Naive thymus-derived CD4-positive, alpha-beta T cell (primary cell): ENCODE measurements at regions not wholly inside any gene's neighbourhood (a gene's known extent, or its start where the extent isn't known, plus 50 kb on each side); places are given as distances from the start of the nearest gene placed in this dataset.

Experiments used
- ATAC-seq: fragments of 150-1000 bp; cut with Tn5 transposase; 2 replicates; pipeline ENCODE4 v1.10.0; 2021; ENCODE audit warnings: mild to moderate bottlenecking, moderate library complexity
- CTCF ChIA-PET: fragments of 350-600 bp; sonication (Branson Sonifier 250); formaldehyde crosslinking; loops from one replicate; lab custom pipeline; 2021; ENCODE audit warnings: antibody characterized with exemption; lab: Charles Lee
- POLR2A ChIA-PET: fragments of 350-600 bp; sonication (Branson Sonifier 250); formaldehyde crosslinking; loops from one replicate; lab custom pipeline; 2021; ENCODE audit warnings: antibody characterized with exemption, inconsistent platforms; lab: Charles Lee
- DNase-seq, 9 donors: peaks; one replicate each; pipeline versions ENCODE4 v3.0.0 to v3.0.0-alpha.2; 2020 to 2022; ENCODE audit warnings: mixed read lengths in 1 of 9
- H3K27ac ChIP-seq: one replicate; pipeline ENCODE4 v1.7.0; 2013; ENCODE audit warnings: mild to moderate bottlenecking, low read depth, low read length, moderate library complexity
- H3K27me3 ChIP-seq, 2 donors: one replicate each; pipeline ENCODE4 v1.7.0; 2013; ENCODE audit warnings: low read length in 2 of 2, mild to moderate bottlenecking in 2 of 2, moderate library complexity in 2 of 2; ENCODE audit not compliant: control insufficient read depth in 2 of 2, insufficient read depth in 2 of 2
- H3K36me3 ChIP-seq, 3 experiments: 1 replicate in 2 of 3; 2 replicates in 1 of 3; pipeline ENCODE4 v1.7.0; 2013; ENCODE audit warnings: low read length in 3 of 3, mild to moderate bottlenecking in 3 of 3, moderate library complexity in 1 of 3; ENCODE audit not compliant: insufficient read depth in 3 of 3, control insufficient read depth in 2 of 3
- H3K4me1 ChIP-seq, 2 donors: one replicate each; pipeline ENCODE4 v1.7.0; 2013; ENCODE audit warnings: low read length in 2 of 2, mild to moderate bottlenecking in 2 of 2, moderate library complexity in 1 of 2; ENCODE audit not compliant: control insufficient read depth in 2 of 2, insufficient read depth in 2 of 2
- H3K4me3 ChIP-seq: 2 replicates; pipeline ENCODE4 v1.7.0; 2013; ENCODE audit warnings: mild to moderate bottlenecking, low read length
- H3K9me3 ChIP-seq, 3 experiments: 1 replicate in 2 of 3; 2 replicates in 1 of 3; pipeline ENCODE4 v1.7.0; 2013; ENCODE audit warnings: low read length in 3 of 3; ENCODE audit not compliant: control insufficient read depth in 2 of 3
- H3K27ac Mint-ChIP-seq, 9 donors: one replicate each; pipeline ENCODE4 v1.8.0; 2020 to 2022; ENCODE audit warnings: mixed read lengths in 9 of 9, mild to moderate bottlenecking in 8 of 9, moderate library complexity in 5 of 9, inconsistent platforms in 2 of 9
- H3K27me3 Mint-ChIP-seq, 5 donors: one replicate each; pipeline ENCODE4 v1.8.0; 2021 to 2022; ENCODE audit warnings: mixed read lengths in 5 of 5, mild to moderate bottlenecking in 1 of 5
- H3K36me3 Mint-ChIP-seq, 5 donors: one replicate each; pipeline ENCODE4 v1.8.0; 2020 to 2022; ENCODE audit warnings: mixed read lengths in 5 of 5, mild to moderate bottlenecking in 3 of 5, inconsistent platforms in 1 of 5
- H3K4me1 Mint-ChIP-seq, 7 donors: one replicate each; pipeline ENCODE4 v1.8.0; 2020 to 2022; ENCODE audit warnings: mixed read lengths in 7 of 7, mild to moderate bottlenecking in 3 of 7, inconsistent platforms in 1 of 7
- H3K4me3 Mint-ChIP-seq, 10 donors: one replicate each; pipeline ENCODE4 v1.8.0; 2020 to 2022; ENCODE audit warnings: mild to moderate bottlenecking in 10 of 10, mixed read lengths in 10 of 10, moderate library complexity in 6 of 10, inconsistent platforms in 2 of 10
- H3K9me3 Mint-ChIP-seq, 11 donors: one replicate each; pipeline ENCODE4 v1.8.0; 2020 to 2022; ENCODE audit warnings: mixed read lengths in 11 of 11, mild to moderate bottlenecking in 4 of 11, inconsistent platforms in 1 of 11, moderate library complexity in 1 of 11
- intact Hi-C, 2 donors: fragments of 100-400 bp; cut with micrococcal nuclease; formaldehyde crosslinking; loops; one replicate each; pipeline ENCODE4 v1.15.1; 2023

DNA sequence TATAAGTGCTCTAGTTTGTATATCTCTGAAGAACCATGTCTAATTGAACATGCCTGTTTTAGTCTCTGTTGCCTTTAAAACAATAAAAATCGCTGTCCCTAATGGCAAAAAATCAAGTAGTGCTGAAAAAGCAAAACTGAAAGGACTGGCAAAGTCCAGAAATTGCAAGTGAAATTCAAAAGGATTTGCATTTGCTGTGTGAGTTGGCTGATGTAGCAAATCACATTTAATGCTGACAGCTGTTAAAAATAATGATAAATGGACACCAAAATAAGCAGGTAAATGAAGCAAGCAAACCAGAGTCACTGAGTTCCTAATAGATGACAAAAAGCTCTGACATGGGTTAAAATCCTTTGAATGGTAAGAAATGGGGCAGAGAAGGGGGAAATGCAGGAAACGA, 874.1 kb downstream of the GRM8 start:
- H3K36me3 Mint-ChIP-seq = no peaks in the 10 kb centered on the region
- H3K27ac Mint-ChIP-seq = no peak overlapping the region
- Histone ChIP-seq H3K27me3 (no peaks in the 10 kb centered on the region), H3K27ac (no peak overlapping the region), H3K36me3 (no peaks in the 10 kb centered on the region), H3K4me3 (no peak overlapping the region), H3K4me1 (no peaks in the 10 kb centered on the region), H3K9me3 (peaks cover 0 to 3% (median 0%) of the 10 kb centered on the region in 3 experiments)
- no peak overlapping the region for H3K4me3 Mint-ChIP-seq
- peaks cover 0 to 13% (median 0%) of the 10 kb centered on the region in 11 donors for H3K9me3 Mint-ChIP-seq
- CTCF ChIA-PET = no interaction called here
- DNase-seq = no peak
- POLR2A ChIA-PET = no interaction called here
- ATAC-seq = no peak
- no peaks in the 10 kb centered on the region for H3K4me1 Mint-ChIP-seq
- intact Hi-C loops = no loop called here
- H3K27me3 Mint-ChIP-seq = no peaks in the 10 kb centered on the region

DNA sequence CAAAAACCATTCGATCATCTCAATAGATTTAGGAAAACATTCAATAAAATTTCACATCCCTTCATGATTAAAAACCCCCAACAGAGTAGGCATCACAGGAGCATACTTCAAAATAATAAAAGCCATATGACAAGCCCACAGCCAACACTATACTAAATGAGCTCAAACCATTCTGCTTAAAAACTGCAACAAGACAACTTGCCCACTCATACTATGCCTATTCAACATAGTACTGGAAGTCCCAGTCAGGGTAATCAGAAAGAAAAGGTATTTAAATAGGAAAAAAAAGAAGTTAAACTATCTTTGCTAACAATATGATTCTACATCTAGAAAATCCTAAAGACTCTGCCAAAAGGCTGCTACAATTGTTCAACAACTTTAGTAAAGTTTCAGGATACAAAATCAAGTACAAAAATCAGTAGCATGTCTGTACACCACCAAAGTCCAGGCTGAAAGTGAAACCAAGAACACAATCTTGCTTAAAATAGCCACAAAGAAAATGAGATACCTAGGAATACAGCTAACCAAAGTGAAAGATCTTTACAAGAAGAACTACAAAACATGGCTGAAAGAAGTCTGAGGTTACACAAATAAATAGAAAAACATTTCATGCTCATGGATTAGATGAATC, 882.6 kb downstream of the GRM8 start:
- no peaks in the 10 kb centered on the region for H3K4me1 ChIP-seq
- Mint-ChIP-seq H3K36me3 (peaks cover 0 to 6% (median 0%) of the 10 kb centered on the region in 5 donors), H3K9me3 (peaks cover 0 to 23% (median 6%) of the 10 kb centered on the region in 11 donors), H3K4me1 (no peaks in the 10 kb centered on the region), H3K27me3 (no peaks in the 10 kb centered on the region), H3K4me3 (no peak overlapping the region), H3K27ac (no peak overlapping the region)
- H3K27me3 ChIP-seq = no peaks in the 10 kb centered on the region
- no peaks in the 10 kb centered on the region for H3K9me3 ChIP-seq
- CTCF ChIA-PET = no interaction called here
- POLR2A ChIA-PET = no interaction called here
- no peak overlapping the region for H3K4me3 ChIP-seq
- no peak for ATAC-seq
- intact Hi-C loops = no loop called here
- no peak for DNase-seq
- no peak overlapping the region for H3K27ac ChIP-seq
- H3K36me3 ChIP-seq = no peaks in the 10 kb centered on the region

DNA sequence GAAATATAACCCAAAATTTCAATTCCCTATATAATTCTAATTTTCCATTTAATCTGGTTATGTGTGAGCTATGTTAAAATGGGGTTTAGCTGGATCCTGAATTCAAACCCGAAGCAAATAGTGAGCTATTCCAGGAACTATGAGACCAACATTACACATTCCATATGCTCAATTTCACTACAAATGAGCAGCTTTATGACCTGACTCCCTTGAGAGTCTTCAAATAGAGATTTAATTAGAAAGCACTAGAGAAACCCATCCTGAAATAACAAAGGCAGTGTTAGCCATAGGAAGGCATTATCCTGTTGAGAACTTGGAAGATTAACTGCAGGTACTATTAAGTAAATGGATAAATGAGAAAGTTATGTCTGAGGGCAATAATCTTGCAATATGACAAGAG, 890.0 kb downstream of the GRM8 start:
- H3K4me1 Mint-ChIP-seq = no peaks in the 10 kb centered on the region
- intact Hi-C loops = no loop called here

DNA sequence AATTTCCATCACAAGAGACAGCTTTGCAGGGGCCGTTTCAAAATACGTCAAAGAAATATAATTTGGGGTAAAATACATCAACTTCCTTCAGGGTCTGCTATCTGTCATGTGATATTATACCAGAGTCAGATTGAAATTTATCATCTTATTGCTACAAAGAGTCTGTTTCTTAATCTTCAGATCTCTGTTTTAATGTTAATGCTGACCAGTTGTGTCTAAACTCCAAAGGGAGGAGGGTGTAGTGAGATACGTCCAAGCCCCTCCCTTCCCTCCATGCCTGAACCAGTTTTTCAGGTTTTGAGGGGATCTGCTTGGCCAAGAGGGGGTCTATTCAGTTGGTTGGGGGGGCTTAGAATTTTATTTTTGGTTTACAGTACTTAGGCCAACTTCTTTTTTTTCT, 891.6 kb downstream of the GRM8 start:
- ATAC-seq = no peak
- DNase-seq = no peak
- H3K4me1 Mint-ChIP-seq = no peaks in the 10 kb centered on the region

More for the DNA sequence above, 890.0 kb downstream of the GRM8 start:
- Histone ChIP-seq H3K9me3 (no peaks in the 10 kb centered on the region), H3K36me3 (no peaks in the 10 kb centered on the region), H3K4me1 (no peaks in the 10 kb centered on the region), H3K27me3 (no peaks in the 10 kb centered on the region), H3K27ac (no peak overlapping the region), H3K4me3 (no peak overlapping the region)
- Mint-ChIP-seq H3K27ac (no peak overlapping the region), H3K27me3 (no peaks in the 10 kb centered on the region), H3K36me3 (no peaks in the 10 kb centered on the region), H3K4me3 (no peak overlapping the region), H3K9me3 (peaks cover 0 to 13% (median 0%) of the 10 kb centered on the region in 11 donors)
- no peak for ATAC-seq
- ChIA-PET CTCF (no interaction called here), POLR2A (no interaction called here)
- no peak for DNase-seq

DNA sequence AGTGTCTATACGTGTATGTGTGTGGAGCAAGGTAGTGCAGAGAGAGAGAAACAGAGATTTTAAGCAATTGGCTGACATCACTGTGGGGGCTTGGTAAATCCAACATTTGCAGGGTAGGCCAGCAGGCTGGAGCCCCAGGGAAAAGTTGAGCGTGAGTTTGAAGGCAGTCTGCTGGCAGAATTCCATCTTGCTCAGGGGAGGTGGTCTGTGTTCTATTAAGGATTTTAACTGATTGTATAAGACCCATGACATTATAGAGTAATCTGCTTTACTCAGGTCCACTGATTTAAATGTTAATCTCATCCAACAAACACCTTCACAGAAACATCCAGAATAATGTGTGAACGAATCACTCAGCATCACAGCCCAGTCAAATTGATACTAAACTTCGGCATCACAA, 912.9 kb downstream of the GRM8 start:
- Histone ChIP-seq H3K27ac (no peak overlapping the region), H3K4me1 (no peaks in the 10 kb centered on the region), H3K36me3 (no peaks in the 10 kb centered on the region), H3K4me3 (no peak overlapping the region), H3K9me3 (no peaks in the 10 kb centered on the region), H3K27me3 (no peaks in the 10 kb centered on the region)
- ChIA-PET CTCF (no interaction called here), POLR2A (no interaction called here)
- H3K4me1 Mint-ChIP-seq = no peaks in the 10 kb centered on the region
- H3K27me3 Mint-ChIP-seq = no peaks in the 10 kb centered on the region
- ATAC-seq = no peak
- H3K9me3 Mint-ChIP-seq = peaks cover 0 to 9% (median 4%) of the 10 kb centered on the region in 11 donors
- intact Hi-C loops = no loop called here
- DNase-seq = no peak
- H3K36me3 Mint-ChIP-seq = no peaks in the 10 kb centered on the region
- H3K4me3 Mint-ChIP-seq = no peak overlapping the region
- no peak overlapping the region for H3K27ac Mint-ChIP-seq

More for the DNA sequence above, 891.6 kb downstream of the GRM8 start:
- Histone ChIP-seq H3K4me1 (no peaks in the 10 kb centered on the region), H3K27me3 (no peaks in the 10 kb centered on the region), H3K36me3 (no peaks in the 10 kb centered on the region), H3K4me3 (no peak overlapping the region), H3K9me3 (no peaks in the 10 kb centered on the region), H3K27ac (no peak overlapping the region)
- POLR2A ChIA-PET = no interaction called here
- intact Hi-C loops = no loop called here
- CTCF ChIA-PET = no interaction called here
- H3K36me3 Mint-ChIP-seq = no peaks in the 10 kb centered on the region
- no peak overlapping the region for H3K27ac Mint-ChIP-seq
- no peaks in the 10 kb centered on the region for H3K27me3 Mint-ChIP-seq
- no peak overlapping the region for H3K4me3 Mint-ChIP-seq
- peaks cover 0 to 21% (median 0%) of the 10 kb centered on the region in 11 donors for H3K9me3 Mint-ChIP-seq

DNA sequence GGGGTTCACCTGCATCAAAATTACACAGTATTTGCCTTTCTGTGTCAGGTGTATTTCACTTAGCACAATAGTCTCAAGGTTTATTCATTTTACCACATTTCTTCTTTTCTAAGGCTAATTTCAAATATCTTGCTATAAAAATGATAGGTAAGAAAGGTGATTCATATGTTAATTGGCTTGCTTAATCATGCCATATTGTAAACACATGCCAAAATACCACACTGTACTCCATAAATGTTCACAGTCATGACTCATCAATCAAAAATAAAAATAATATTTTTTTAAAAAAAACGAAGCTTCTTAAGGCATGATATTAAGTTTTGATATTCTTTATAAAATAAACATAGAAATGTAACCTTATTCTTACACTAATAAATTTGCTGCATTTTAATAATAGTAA, 947.1 kb downstream of the GRM8 start:
- no peaks in the 10 kb centered on the region for H3K4me1 ChIP-seq
- Mint-ChIP-seq H3K4me3 (no peak overlapping the region), H3K4me1 (no peaks in the 10 kb centered on the region), H3K36me3 (peaks cover 0 to 4% (median 0%) of the 10 kb centered on the region in 5 donors), H3K9me3 (peaks cover 0 to 18% (median 9%) of the 10 kb centered on the region in 11 donors), H3K27me3 (no peaks in the 10 kb centered on the region), H3K27ac (no peak overlapping the region)
- no peaks in the 10 kb centered on the region for H3K9me3 ChIP-seq
- no peak overlapping the region for H3K4me3 ChIP-seq
- ChIA-PET POLR2A (no interaction called here), CTCF (no interaction called here)
- no peaks in the 10 kb centered on the region for H3K27me3 ChIP-seq
- intact Hi-C loops = no loop called here
- H3K27ac ChIP-seq = no peak overlapping the region
- DNase-seq (no peak), ATAC-seq (no peak)
- H3K36me3 ChIP-seq = no peaks in the 10 kb centered on the region

DNA sequence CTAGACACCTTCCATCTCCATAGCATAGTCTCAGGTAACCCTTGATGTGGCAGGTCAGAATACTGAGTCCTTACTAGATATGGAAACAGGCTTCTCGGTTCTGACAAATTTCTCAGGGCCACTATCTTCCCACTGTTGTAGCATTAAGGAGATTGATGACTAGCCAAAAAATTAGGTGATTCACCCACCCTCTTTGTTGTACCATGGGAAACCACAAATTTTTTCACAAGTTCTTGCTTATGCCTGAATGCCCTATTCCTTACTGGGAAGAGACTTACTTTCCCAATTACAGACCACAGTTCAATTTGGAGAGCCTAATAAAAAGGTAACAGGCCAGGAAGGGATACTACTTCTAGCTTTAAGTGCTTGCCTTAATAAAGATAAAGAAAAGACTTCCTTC, 948.8 kb downstream of the GRM8 start:
- H3K4me3 ChIP-seq = no peak overlapping the region
- Mint-ChIP-seq H3K27ac (no peak overlapping the region), H3K36me3 (peaks cover 0 to 4% (median 0%) of the 10 kb centered on the region in 5 donors), H3K27me3 (no peaks in the 10 kb centered on the region), H3K4me1 (no peaks in the 10 kb centered on the region), H3K4me3 (no peak overlapping the region), H3K9me3 (peaks cover 0 to 24% (median 9%) of the 10 kb centered on the region in 11 donors)
- POLR2A ChIA-PET = no interaction called here
- no peaks in the 10 kb centered on the region for H3K36me3 ChIP-seq
- H3K4me1 ChIP-seq = no peaks in the 10 kb centered on the region
- H3K27me3 ChIP-seq = no peaks in the 10 kb centered on the region
- H3K27ac ChIP-seq = no peak overlapping the region
- no peak for DNase-seq
- no peaks in the 10 kb centered on the region for H3K9me3 ChIP-seq
- no peak for ATAC-seq
- CTCF ChIA-PET = no interaction called here
- intact Hi-C loops = no loop called here
